ENCODE measurements at regions not wholly inside any gene's neighbourhood (a gene's known extent, or its start where the extent isn't known, plus 50 kb on each side); places are given as distances from the start of the nearest gene placed in this dataset.

GRCh38 chr4:104263100-104263499, 231.6 kb downstream of the CXXC4 start:
- H3K4me3 ChIP-seq (ENCODE audit: low read length): no peak overlapping the region
- no peaks in the 10 kb centered on the region for H3K4me1 ChIP-seq (ENCODE audit: control insufficient read depth, insufficient read depth, low read length)
- H3K27ac ChIP-seq (ENCODE audit: low read length): no peak overlapping the region
- no peaks in the 10 kb centered on the region for H3K27me3 ChIP-seq (ENCODE audit: control insufficient read depth, insufficient read depth, low read length)
- no peaks in the 10 kb centered on the region for H3K36me3 ChIP-seq (ENCODE audit: control insufficient read depth, insufficient read depth, low read length)
- no peaks in the 10 kb centered on the region for H3K9me3 ChIP-seq (replicated peaks; ENCODE audit: control insufficient read depth, low read depth, low read length)
- DNase-seq: no peak
- WGBS (ENCODE audit: insufficient coverage): 60% methylated on average over 2 of the region's 3 CpGs

- no peaks in the 10 kb centered on the region for H3K27me3 ChIP-seq (ENCODE audit: control insufficient read depth, insufficient read depth, low read length)
- WGBS (ENCODE audit: insufficient coverage): no CpG with 5 or more reads among the region's 2 CpGs
- H3K36me3 ChIP-seq (ENCODE audit: control insufficient read depth, insufficient read depth, low read length): no peaks in the 10 kb centered on the region
- H3K27ac ChIP-seq (ENCODE audit: low read length): no peak overlapping the region
- no peak overlapping the region for H3K4me3 ChIP-seq (ENCODE audit: low read length)
- H3K4me1 ChIP-seq (ENCODE audit: control insufficient read depth, insufficient read depth, low read length): no peaks in the 10 kb centered on the region
- no peaks in the 10 kb centered on the region for H3K9me3 ChIP-seq (replicated peaks; ENCODE audit: control insufficient read depth, low read depth, low read length)
- DNase-seq: no peak
These were observed 232.0 kb downstream of the CXXC4 start for GRCh38 chr4:104262678-104263077.

GRCh38 chr4:104248726-104249125, 246.0 kb downstream of the CXXC4 start:
- Histone ChIP-seq H3K27me3 (ENCODE audit: control insufficient read depth, insufficient read depth, low read length) (no peaks in the 10 kb centered on the region), H3K4me1 (ENCODE audit: control insufficient read depth, insufficient read depth, low read length) (no peaks in the 10 kb centered on the region), H3K36me3 (ENCODE audit: control insufficient read depth, insufficient read depth, low read length) (no peaks in the 10 kb centered on the region), H3K27ac (ENCODE audit: low read length) (no peak overlapping the region), H3K9me3 (replicated peaks; ENCODE audit: control insufficient read depth, low read depth, low read length) (no peaks in the 10 kb centered on the region), H3K4me3 (ENCODE audit: low read length) (no peak overlapping the region)
- no peak for DNase-seq
- 80% methylated on average over 1 of the region's 1 CpG for WGBS (ENCODE audit: insufficient coverage)

GRCh38 chr4:104235967-104236366, 258.7 kb downstream of the CXXC4 start:
- DNase-seq: no peak
- no peak overlapping the region for H3K27ac ChIP-seq (ENCODE audit: low read length)
- H3K27me3 ChIP-seq (ENCODE audit: control insufficient read depth, insufficient read depth, low read length): no peaks in the 10 kb centered on the region
- WGBS (ENCODE audit: insufficient coverage): no CpG with 5 or more reads among the region's 4 CpGs
- H3K4me3 ChIP-seq (ENCODE audit: low read length): no peak overlapping the region
- no peaks in the 10 kb centered on the region for H3K4me1 ChIP-seq (ENCODE audit: control insufficient read depth, insufficient read depth, low read length)
- H3K9me3 ChIP-seq (replicated peaks; ENCODE audit: control insufficient read depth, low read depth, low read length): no peaks in the 10 kb centered on the region
- no peaks in the 10 kb centered on the region for H3K36me3 ChIP-seq (ENCODE audit: control insufficient read depth, insufficient read depth, low read length)

GRCh38 chr4:104217526-104217925, 277.2 kb downstream of the CXXC4 start:
- Histone ChIP-seq H3K9me3 (replicated peaks; ENCODE audit: control insufficient read depth, low read depth, low read length) (no peaks in the 10 kb centered on the region), H3K27ac (ENCODE audit: low read length) (no peak overlapping the region), H3K4me3 (ENCODE audit: low read length) (no peak overlapping the region), H3K27me3 (ENCODE audit: control insufficient read depth, insufficient read depth, low read length) (no peaks in the 10 kb centered on the region), H3K4me1 (ENCODE audit: control insufficient read depth, insufficient read depth, low read length) (no peaks in the 10 kb centered on the region), H3K36me3 (ENCODE audit: control insufficient read depth, insufficient read depth, low read length) (no peaks in the 10 kb centered on the region)
- WGBS (ENCODE audit: insufficient coverage): no CpG with 5 or more reads among the region's 1 CpG
- peak; percentile 51 for DNase-seq

GRCh38 chr4:104211657-104212056, 283.0 kb downstream of the CXXC4 start:
- no peaks in the 10 kb centered on the region for H3K27me3 ChIP-seq (ENCODE audit: control insufficient read depth, insufficient read depth, low read length)
- H3K4me3 ChIP-seq (ENCODE audit: low read length): no peak overlapping the region
- H3K9me3 ChIP-seq (replicated peaks; ENCODE audit: control insufficient read depth, low read depth, low read length): no peaks in the 10 kb centered on the region
- H3K27ac ChIP-seq (ENCODE audit: low read length): no peak overlapping the region
- no peak for DNase-seq
- no peaks in the 10 kb centered on the region for H3K36me3 ChIP-seq (ENCODE audit: control insufficient read depth, insufficient read depth, low read length)
- H3K4me1 ChIP-seq (ENCODE audit: control insufficient read depth, insufficient read depth, low read length): no peaks in the 10 kb centered on the region
- no CpG with 5 or more reads among the region's 2 CpGs for WGBS (ENCODE audit: insufficient coverage)

GRCh38 chr4:104210420-104210819, 284.3 kb downstream of the CXXC4 start:
- Histone ChIP-seq H3K27me3 (ENCODE audit: control insufficient read depth, insufficient read depth, low read length) (no peaks in the 10 kb centered on the region), H3K36me3 (ENCODE audit: control insufficient read depth, insufficient read depth, low read length) (no peaks in the 10 kb centered on the region), H3K27ac (ENCODE audit: low read length) (no peak overlapping the region), H3K4me3 (ENCODE audit: low read length) (no peak overlapping the region), H3K9me3 (replicated peaks; ENCODE audit: control insufficient read depth, low read depth, low read length) (no peaks in the 10 kb centered on the region), H3K4me1 (ENCODE audit: control insufficient read depth, insufficient read depth, low read length) (no peaks in the 10 kb centered on the region)
- no peak for DNase-seq
- 26% methylated on average over 2 of the region's 4 CpGs for WGBS (ENCODE audit: insufficient coverage)

GRCh38 chr4:104206784-104207183, 287.9 kb downstream of the CXXC4 start:
- no peak for DNase-seq
- H3K36me3 ChIP-seq (ENCODE audit: control insufficient read depth, insufficient read depth, low read length): no peaks in the 10 kb centered on the region
- WGBS (ENCODE audit: insufficient coverage): no CpG with 5 or more reads among the region's 1 CpG
- no peak overlapping the region for H3K4me3 ChIP-seq (ENCODE audit: low read length)
- no peak overlapping the region for H3K27ac ChIP-seq (ENCODE audit: low read length)
- no peaks in the 10 kb centered on the region for H3K4me1 ChIP-seq (ENCODE audit: control insufficient read depth, insufficient read depth, low read length)
- H3K27me3 ChIP-seq (ENCODE audit: control insufficient read depth, insufficient read depth, low read length): no peaks in the 10 kb centered on the region
- H3K9me3 ChIP-seq (replicated peaks; ENCODE audit: control insufficient read depth, low read depth, low read length): no peaks in the 10 kb centered on the region

GRCh38 chr4:104205116-104205515, 289.6 kb downstream of the CXXC4 start:
- no peaks in the 10 kb centered on the region for H3K9me3 ChIP-seq (replicated peaks; ENCODE audit: control insufficient read depth, low read depth, low read length)
- no peak for DNase-seq

GRCh38 chr4:104188301-104188700, 306.4 kb downstream of the CXXC4 start:
- H3K36me3 ChIP-seq (ENCODE audit: control insufficient read depth, insufficient read depth, low read length): no peaks in the 10 kb centered on the region
- WGBS (ENCODE audit: insufficient coverage): 17% methylated on average over 1 of the region's 1 CpG
- no peaks in the 10 kb centered on the region for H3K27me3 ChIP-seq (ENCODE audit: control insufficient read depth, insufficient read depth, low read length)
- no peak for DNase-seq
- no peak overlapping the region for H3K4me3 ChIP-seq (ENCODE audit: low read length)
- no peak overlapping the region for H3K27ac ChIP-seq (ENCODE audit: low read length)
- H3K9me3 ChIP-seq (replicated peaks; ENCODE audit: control insufficient read depth, low read depth, low read length): no peaks in the 10 kb centered on the region
- no peaks in the 10 kb centered on the region for H3K4me1 ChIP-seq (ENCODE audit: control insufficient read depth, insufficient read depth, low read length)

More at GRCh38 chr4:104205116-104205515, 289.6 kb downstream of the CXXC4 start:
- no peaks in the 10 kb centered on the region for H3K27me3 ChIP-seq (ENCODE audit: control insufficient read depth, insufficient read depth, low read length)
- no peak overlapping the region for H3K27ac ChIP-seq (ENCODE audit: low read length)
- H3K36me3 ChIP-seq (ENCODE audit: control insufficient read depth, insufficient read depth, low read length): no peaks in the 10 kb centered on the region
- no peak overlapping the region for H3K4me3 ChIP-seq (ENCODE audit: low read length)
- H3K4me1 ChIP-seq (ENCODE audit: control insufficient read depth, insufficient read depth, low read length): no peaks in the 10 kb centered on the region

- Histone ChIP-seq H3K27ac (ENCODE audit: low read length) (no peak overlapping the region), H3K36me3 (ENCODE audit: control insufficient read depth, insufficient read depth, low read length) (no peaks in the 10 kb centered on the region), H3K9me3 (replicated peaks; ENCODE audit: control insufficient read depth, low read depth, low read length) (no peaks in the 10 kb centered on the region), H3K27me3 (ENCODE audit: control insufficient read depth, insufficient read depth, low read length) (no peaks in the 10 kb centered on the region), H3K4me3 (ENCODE audit: low read length) (no peak overlapping the region), H3K4me1 (ENCODE audit: control insufficient read depth, insufficient read depth, low read length) (no peaks in the 10 kb centered on the region)
- WGBS (ENCODE audit: insufficient coverage): no CpG with 5 or more reads among the region's 1 CpG
- DNase-seq: no peak
These were observed 325.3 kb downstream of the CXXC4 start for GRCh38 chr4:104169437-104169836.

Measured in muscle of leg (tissue), 3 donors.